ENCODE measurements at regions not wholly inside any gene's neighbourhood (a gene's known extent, or its start where the extent isn't known, plus 50 kb on each side); places are given as distances from the start of the nearest gene placed in this dataset.

DNA sequence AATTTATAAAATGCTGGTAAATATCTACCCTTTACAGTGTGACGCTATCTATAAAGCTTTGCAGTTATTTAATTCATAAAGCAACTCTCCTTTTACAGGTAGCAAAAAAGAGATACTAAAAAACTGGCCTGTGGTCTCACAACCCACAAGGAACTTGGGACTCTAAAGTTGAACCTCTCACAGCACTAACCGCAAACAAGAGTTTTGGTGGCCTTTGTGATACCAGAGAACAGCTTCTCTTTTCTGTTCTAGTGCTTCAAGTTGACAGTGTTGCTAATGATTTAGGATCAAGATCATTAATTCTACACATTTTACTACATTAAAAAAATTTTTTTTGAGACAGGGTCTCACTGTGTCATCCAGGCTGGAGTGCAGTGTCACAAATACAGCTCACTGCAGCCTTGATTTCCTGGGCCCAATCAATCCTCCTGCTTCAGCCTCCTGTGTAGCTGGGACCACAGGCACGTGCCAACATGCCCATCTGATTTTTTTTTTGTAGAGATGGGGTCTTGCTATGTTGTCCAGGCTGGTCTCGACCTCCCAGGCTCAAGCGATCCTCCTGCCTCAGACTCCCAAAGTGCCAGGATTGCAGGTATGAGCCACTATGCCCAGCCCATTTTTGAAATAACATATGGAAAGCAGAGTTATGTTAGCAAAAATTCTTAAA, 56.0 kb upstream of the ST8SIA6 start:
- DNase-seq (ENCODE audit: low read depth), result no peak
- TF ChIP-seq, protein P1, sequence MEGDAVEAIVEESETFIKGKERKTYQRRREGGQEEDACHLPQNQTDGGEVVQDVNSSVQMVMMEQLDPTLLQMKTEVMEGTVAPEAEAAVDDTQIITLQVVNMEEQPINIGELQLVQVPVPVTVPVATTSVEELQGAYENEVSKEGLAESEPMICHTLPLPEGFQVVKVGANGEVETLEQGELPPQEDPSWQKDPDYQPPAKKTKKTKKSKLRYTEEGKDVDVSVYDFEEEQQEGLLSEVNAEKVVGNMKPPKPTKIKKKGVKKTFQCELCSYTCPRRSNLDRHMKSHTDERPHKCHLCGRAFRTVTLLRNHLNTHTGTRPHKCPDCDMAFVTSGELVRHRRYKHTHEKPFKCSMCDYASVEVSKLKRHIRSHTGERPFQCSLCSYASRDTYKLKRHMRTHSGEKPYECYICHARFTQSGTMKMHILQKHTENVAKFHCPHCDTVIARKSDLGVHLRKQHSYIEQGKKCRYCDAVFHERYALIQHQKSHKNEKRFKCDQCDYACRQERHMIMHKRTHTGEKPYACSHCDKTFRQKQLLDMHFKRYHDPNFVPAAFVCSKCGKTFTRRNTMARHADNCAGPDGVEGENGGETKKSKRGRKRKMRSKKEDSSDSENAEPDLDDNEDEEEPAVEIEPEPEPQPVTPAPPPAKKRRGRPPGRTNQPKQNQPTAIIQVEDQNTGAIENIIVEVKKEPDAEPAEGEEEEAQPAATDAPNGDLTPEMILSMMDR (IDR thresholded peaks at IDR 0.05; ENCODE audit: control insufficient read depth, insufficient read depth, low read depth, low read length, missing control alignments), result no peak
- no peak overlapping the region for H3K4me3 ChIP-seq (ENCODE audit: control insufficient read depth, low read depth, low read length)

DNA sequence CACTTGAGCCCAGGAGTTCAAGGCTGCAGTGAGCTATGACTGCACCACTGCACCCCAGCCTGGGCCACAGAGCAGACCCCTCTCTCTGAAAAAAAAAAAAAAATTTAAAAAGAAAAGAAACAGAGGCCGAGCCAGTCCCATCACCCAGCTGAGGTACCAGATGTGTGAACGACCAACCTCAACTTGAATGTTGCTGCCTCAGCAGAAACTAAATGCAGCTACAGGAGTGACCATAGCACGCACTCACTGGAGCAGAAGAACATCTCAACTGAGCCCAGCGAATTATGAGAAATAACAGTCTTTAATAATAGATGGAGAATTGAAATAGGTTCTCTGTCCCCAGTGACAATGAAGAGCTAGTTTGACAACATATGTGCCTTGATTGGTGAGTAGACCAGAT, 53.1 kb upstream of the ST8SIA6 start:
- no peak overlapping the region for H3K4me3 ChIP-seq (ENCODE audit: control insufficient read depth, low read depth, low read length)
- TF ChIP-seq, protein P1 (IDR thresholded peaks at IDR 0.05; ENCODE audit: control insufficient read depth, insufficient read depth, low read depth, low read length, missing control alignments), result no peak
- no peak for DNase-seq (ENCODE audit: low read depth)

DNA sequence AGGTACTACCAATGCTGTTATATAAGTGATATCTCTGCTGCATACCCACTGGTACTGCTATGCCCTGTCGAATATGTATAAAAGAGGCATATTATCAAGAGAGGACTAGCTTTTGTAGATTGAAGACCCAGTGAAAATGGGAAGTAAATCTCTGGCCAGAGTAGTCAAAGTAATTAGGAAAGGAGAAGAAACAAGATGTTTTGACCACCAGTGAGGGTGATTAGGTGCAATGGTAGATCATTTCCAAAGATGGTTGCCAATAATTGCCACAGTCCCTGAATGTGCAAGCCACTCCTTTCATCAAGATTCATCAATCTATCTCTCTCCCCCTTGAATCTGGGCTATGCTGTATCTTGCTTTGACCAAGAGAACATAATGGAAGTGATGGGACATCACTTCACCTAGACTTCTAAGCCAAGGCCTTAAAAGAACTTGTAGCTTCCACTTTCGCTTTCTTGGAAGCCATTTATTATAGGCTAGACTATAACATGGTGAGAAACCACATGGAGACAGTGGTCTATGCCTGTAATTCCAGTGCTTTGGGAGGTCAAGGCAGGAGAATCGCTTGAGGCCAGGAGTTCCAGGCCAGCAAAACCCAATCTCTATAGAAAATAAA, 52.6 kb upstream of the ST8SIA6 start:
- H3K4me3 ChIP-seq (ENCODE audit: control insufficient read depth, low read depth, low read length), result no peak overlapping the region
- TF ChIP-seq, protein P1 (IDR thresholded peaks at IDR 0.05; ENCODE audit: control insufficient read depth, insufficient read depth, low read depth, low read length, missing control alignments), result no peak
- DNase-seq (ENCODE audit: low read depth), result no peak

DNA sequence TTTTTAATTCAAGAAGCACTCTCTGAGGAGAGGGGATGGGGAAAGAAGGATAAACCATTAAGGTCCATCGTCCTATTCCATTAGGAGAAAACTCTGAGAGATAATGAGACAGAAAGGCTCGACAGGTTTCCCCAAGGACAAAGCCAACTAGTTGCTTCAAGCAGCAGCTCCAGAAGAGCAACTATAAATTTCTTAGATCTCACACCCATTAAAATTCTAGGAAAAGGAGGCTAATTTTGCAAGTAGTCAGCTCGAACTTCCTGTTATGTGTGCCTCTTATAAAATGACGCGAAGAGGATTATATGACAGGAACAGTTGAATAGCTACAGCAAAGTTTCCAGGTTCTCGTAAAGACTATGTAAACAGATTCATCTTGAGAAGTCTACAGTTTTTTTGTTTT, 52.0 kb upstream of the ST8SIA6 start:
- no peak overlapping the region for H3K4me3 ChIP-seq (ENCODE audit: control insufficient read depth, low read depth, low read length)
- TF ChIP-seq, protein P1 (IDR thresholded peaks at IDR 0.05; ENCODE audit: control insufficient read depth, insufficient read depth, low read depth, low read length, missing control alignments), result no peak
- no peak for DNase-seq (ENCODE audit: low read depth)

DNA sequence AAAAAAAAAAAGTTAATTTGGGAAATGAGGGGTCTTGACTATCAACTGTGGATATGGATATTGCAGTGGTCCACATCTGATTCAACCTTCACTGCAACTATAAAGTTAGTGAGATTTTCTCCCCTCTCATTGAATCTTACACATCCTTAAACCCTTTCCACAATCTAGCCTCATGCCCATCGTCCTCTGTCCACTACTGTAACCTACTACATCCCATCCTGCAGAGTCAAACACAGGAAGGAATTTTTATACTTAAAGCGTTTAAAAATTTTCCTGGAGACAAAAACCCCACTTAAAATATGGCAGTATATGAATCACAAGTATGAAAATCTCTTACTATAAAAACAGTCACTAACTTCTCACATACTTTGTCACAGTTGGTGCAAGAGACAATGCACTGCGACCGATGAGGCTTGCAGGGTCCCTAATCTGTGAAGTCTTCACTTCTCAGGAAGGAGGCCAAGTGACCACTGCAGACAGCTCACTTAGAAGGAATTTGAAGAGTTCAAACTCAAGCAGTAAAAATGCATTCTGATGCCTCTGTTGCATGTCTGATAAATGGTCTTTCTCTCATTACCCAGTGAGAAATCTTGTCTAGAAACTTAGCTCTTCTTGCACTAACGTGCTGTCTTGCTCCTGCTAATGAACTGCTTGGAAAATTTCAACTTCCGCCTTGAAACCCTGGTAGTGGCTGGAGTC, 50.3 kb upstream of the ST8SIA6 start:
- no peak overlapping the region for H3K4me3 ChIP-seq (ENCODE audit: control insufficient read depth, low read depth, low read length)
- DNase-seq (ENCODE audit: low read depth), result peak; percentile 55
- TF ChIP-seq, protein P1 (IDR thresholded peaks at IDR 0.05; ENCODE audit: control insufficient read depth, insufficient read depth, low read depth, low read length, missing control alignments), result no peak

All from AG09309 (cell line).